GM19397 (cell line): ENCODE measurements at regions not wholly inside any gene's neighbourhood (a gene's known extent, or its start where the extent isn't known, plus 50 kb on each side); places are given as distances from the start of the nearest gene placed in this dataset.
"Not testable (repeated sequence)": the region's sequence is repeated elsewhere in the genome, so short reads cannot be mapped to it uniquely, and the experiment has no call there.

ENCODE experiments used
- ATAC-seq: cut with Tn5 transposase; IDR thresholded peaks from one replicate; pipeline ENCODE4 v1.9.1; 2021; ENCODE audit warnings: mild to moderate bottlenecking, moderate library complexity; ENCODE audit not compliant: unreplicated experiment

GRCh38 chr10:16116404-16117304, 256.3 kb upstream of the MINDY3 start:
- ATAC-seq = no peak

DNA sequence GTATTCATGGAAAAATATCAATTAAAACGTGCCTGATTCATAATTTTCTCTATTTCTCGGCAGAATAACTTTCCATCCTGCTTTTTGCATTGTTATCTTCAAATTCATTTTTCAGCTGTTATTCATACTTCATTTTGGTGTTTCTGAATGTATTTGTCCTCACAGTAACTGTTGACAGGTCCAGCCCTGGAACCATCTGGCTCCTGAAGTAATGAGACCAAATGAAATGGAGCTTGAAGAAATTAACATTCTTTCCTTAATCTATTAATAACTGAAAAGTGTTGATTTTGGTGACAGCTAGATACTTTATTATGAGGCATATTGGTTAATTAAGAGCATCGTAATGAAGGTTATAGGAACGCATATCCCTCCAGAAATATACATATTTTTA, 257.0 kb upstream of the MINDY3 start:
- ATAC-seq = no peak

GRCh38 chr10:16119445-16119844, 259.1 kb upstream of the MINDY3 start:
- no peak for ATAC-seq

GRCh38 chr10:16120563-16120962, 260.3 kb upstream of the MINDY3 start:
- ATAC-seq = no peak

DNA sequence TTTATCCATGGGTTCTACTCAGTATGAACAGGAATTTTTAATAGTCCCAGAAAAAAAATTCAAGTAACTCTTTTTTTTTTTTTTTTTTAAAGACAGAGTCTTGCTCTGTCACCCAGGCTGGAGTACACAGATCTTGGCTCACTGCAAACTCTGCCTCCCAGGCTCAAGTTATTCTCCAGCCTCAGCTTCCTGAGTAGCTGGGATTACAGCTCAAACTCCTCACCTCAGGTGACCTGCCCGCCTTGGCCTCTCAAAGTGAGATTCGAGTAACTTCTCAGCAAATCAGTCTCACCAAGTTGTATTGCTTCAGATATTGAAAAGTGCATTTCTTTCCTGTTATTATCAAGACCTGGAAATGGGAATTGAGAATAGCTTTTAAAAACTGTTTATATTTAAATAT, 281.2 kb upstream of the MINDY3 start:
- no peak for ATAC-seq

GRCh38 chr10:16146993-16147392, 286.7 kb upstream of the MINDY3 start:
- ATAC-seq = no peak

DNA sequence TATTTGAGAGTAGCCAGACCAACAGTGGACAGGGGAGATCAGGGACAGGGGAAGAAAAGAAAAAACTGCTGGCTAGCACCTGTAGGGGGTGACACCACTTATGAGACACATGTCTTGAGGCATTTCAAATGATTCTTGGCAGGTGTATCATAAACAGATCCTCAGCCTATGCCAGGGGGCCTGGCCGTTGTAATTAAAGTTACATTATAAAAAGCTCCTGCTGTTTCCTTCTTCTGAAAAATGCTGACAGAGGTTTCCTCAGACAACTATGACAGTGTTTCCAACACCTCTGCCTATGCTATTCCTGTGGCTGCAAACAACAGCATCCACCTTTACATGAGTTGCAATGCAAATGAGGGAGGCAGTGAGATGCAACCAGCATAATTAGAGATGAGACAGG, 281.0 kb upstream of the PTER start:
- no peak for ATAC-seq

DNA sequence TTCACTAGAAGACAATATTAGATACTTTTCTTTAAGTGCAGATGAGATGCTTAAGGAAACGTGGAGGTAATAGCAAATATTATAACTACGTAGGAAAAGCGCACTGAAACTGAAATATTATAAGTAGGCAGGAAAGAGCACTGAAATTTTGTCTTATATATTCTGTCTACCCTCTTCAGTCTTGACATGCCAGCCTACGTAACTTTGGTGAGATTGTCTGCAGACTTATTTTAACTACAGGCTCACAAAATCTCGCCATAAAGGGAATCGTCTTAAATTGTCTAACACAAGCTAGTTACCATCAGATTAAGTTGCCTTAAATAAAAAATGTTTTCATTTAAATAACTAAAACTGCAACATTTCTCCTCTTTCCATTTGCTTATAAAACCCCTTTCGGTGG, 280.1 kb upstream of the PTER start:
- ATAC-seq = no peak

GRCh38 chr10:16165067-16165466, 271.7 kb upstream of the PTER start:
- ATAC-seq = not testable (repeated sequence)

DNA sequence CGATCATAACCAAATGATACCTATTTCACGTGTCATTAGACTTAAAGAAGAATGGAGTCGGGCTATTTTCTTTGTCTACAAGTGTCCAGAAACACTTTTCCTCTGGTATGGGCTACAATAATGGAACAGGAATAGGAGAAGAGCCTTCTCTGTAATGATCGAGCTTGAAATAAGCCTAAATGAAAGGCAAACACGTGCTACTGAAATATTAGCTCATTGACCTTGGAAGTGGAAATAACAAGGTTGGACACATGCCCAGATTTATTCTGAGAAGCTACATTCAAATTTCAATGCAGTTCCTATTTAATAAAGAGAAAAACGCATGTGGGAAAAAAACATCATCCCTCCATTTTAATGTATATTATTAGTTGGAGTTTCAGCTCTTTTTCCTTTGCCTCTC, 254.7 kb upstream of the PTER start:
- ATAC-seq = no peak

DNA sequence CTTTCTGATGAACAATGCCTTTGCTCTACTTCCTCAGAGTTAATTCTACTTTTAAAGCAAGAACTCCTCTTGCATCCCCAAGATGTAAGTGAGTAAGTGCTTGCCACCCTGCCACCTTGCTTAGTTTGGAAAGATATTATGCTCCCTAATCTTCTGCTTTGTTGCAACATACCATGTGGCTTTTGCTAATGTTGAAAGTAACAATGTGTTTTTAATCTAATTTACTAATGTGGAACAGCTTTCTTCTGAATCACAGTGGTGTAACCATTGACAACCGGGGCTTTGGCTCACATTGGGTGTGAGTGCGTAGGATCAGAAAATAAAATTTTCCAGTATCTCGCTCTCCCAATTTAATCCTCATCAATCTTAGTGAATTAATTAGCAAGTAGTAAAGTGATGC, 254.1 kb upstream of the PTER start:
- no peak for ATAC-seq

DNA sequence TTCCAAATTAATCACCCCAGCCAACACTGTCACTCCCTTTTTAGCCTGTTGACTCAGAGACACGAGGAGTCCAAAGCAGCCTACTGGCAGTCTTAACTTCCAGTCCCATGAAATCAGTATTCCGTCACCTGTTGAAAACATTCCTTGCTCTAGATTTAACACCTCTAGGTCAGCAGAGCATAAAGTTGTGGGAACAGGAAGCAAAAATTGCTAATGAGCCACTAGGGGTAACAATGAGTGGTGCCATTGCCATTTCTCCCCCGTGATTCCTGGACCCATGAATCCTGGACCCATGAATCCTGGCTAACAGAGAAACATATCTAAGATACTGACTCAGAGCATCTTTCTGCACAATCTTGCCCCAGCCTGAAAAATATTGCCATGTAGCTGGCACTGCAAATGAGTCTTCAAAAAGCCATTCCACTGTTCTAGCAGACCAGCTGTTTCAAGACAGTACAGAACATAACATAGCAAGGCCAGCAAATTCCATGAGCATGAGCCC, 252.7 kb upstream of the PTER start:
- no peak for ATAC-seq

- no peak for ATAC-seq
Observed at GRCh38 chr10:16184906-16185305, 251.9 kb upstream of the PTER start.

- no peak for ATAC-seq
Observed at GRCh38 chr10:16186564-16186963, 250.2 kb upstream of the PTER start.

DNA sequence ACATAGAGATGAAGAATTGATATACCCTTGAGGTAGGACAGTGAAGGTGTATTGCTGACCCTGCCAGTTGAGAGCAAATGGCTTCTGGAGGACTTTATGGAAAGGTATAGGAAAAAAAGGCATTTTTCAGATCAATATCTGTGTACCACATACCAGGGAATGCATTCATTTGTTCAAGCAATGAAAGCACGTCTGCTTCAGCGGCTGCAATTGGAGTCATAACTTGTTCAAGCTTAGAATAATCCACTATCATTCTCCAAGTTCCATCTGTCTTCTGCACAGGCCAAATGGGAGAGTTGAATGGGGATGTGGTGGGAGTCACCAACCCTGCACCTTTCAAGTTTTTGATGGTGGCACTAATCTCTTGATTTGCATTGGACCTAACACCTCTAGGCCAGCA, 249.6 kb upstream of the PTER start:
- no peak for ATAC-seq

GRCh38 chr10:16192337-16192736, 244.5 kb upstream of the PTER start:
- no peak for ATAC-seq

DNA sequence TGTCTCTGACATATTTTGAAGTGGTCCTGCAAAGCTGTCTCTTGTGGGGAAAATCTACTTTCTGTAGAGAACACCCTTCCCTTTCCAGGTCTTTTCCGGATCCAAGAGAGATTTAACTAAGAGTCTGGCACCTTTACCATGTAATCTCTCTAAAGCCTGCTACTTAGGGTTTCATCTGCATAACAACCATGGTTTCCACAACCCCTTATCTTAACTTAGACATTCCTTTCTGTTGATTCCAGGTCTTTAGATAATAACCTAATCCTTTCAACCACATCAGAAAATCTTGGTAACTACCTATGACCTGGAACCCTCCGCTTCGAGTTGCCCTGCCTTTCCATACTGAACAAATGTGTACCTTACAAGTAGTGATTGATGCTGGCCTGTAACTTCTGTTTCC, 243.6 kb upstream of the PTER start:
- ATAC-seq = no peak

DNA sequence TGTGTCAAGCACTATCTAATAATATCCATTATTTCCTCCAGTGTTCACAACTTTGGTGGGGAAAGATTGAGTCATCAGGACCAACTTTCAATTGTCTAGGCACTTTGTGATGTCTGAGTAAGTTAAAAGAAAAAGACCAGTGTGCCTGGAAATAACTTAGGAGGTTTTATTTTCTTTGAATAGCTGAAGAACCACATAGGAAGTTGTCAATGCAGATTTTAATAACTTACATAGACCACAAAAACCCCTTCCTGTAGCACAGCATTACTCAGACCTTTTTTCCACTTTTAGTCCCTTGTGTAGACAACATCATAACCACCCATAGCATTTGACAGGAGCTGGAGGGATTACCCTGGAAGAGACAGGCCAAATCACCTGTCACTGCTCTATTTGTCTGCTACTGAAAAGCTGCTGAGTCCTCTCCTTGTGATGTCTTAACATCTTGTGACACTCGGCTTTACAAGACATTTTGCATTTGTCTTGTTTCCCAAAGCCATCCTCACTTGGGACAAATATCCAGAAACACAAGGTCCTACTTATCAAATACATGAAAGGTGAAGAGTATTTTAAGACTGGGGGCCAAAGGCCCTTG, 241.5 kb upstream of the PTER start:
- peak; percentile 87 for ATAC-seq

- ATAC-seq = no peak
Observed at GRCh38 chr10:16195894-16196293, 240.9 kb upstream of the PTER start.

DNA sequence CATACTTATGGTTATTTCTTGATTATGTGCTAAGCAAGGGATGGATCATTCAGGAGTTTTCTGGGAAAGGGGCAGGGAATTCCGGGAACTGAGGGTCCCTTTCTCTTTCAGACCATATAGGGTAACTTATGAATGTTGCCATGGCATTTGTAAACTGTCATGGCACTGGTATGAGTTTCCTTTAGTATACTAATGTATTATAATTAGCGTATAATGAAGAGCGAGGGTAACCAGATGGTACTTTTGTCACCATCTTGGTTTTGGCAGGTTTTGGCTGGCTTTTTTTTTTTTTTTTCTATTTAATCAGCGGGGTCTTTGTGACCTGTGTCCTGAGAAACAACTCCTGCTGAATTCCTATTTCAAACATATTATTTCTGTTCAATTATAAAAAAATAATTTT, 237.6 kb upstream of the PTER start:
- no peak for ATAC-seq

DNA sequence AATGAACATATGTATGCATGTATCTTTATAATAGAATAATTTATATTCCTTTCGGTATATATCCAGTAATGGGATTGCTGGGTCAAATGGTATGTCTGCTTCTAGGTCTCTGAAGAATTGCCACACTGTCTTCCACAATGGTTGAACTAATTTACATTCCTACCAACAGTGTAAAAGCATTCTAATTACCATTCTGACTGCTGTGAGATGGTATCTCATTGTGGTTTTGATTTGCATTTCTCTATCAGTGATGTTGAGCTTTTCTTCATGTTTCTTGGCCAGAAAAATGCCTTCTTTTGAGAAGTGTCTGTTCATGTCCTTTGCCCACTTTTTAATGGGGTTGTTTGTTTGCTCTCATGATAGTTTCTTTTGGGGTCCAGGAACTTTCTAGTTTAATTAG, 213.2 kb upstream of the PTER start:
- not testable (repeated sequence) for ATAC-seq

- ATAC-seq = no peak
Observed at GRCh38 chr10:16227674-16228073, 209.1 kb upstream of the PTER start.
